Right atrium auricular region (tissue), 2 donors: ENCODE measurements at regions not wholly inside any gene's neighbourhood (a gene's known extent, or its start where the extent isn't known, plus 50 kb on each side); places are given as distances from the start of the nearest gene placed in this dataset.
"Not testable (repeated sequence)": the region's sequence is repeated elsewhere in the genome, so short reads cannot be mapped to it uniquely, and the experiment has no call there.

Experiments used
- DNase-seq: peaks from one replicate; pipeline ENCODE4 v3.0.0-alpha.2; 2019; ENCODE audit warnings: low spot score
- H3K27ac ChIP-seq, 2 donors: fragments of 200-600 bp; sonication (generic); 1 replicate in 1 of 2; 2 replicates in 1 of 2; pipeline ENCODE4 v1.5.1; 2016 to 2019
- H3K27me3 ChIP-seq, 2 donors: fragments of 200-600 bp; sonication (generic); one replicate each; pipeline versions ENCODE4 v1.5.1 to v1.6.0; 2017 to 2019
- H3K36me3 ChIP-seq: fragments of 200-600 bp; sonication (generic); one replicate; pipeline ENCODE4 v1.5.1; 2016
- H3K4me1 ChIP-seq, 2 donors: fragments of 200-600 bp; sonication (generic); one replicate each; pipeline versions ENCODE4 v1.5.1 to v1.6.0; 2017 to 2019
- H3K4me3 ChIP-seq, 2 donors: fragments of 200-600 bp; sonication (generic); 1 replicate in 1 of 2; 2 replicates in 1 of 2; pipeline ENCODE4 v1.5.1; 2017 to 2019; ENCODE audit warnings: mild to moderate bottlenecking in 1 of 2, moderate library complexity in 1 of 2
- H3K9me3 ChIP-seq, 2 donors: fragments of 200-600 bp; sonication (generic); one replicate each; pipeline ENCODE4 v1.5.1; 2019
- CTCF ChIP-seq, 2 donors: fragments of 200-600 bp; sonication (generic); IDR thresholded peaks; one replicate each; pipeline ENCODE4 v1.5.1; 2019; ENCODE audit warnings: antibody characterized with exemption in 2 of 2

- no peak for TF ChIP-seq CTCF (IDR thresholded peaks at IDR 0.05)
- Histone ChIP-seq H3K9me3 (no peaks in the 10 kb centered on the region), H3K27ac (no peak overlapping the region), H3K27me3 (no peaks in the 10 kb centered on the region), H3K36me3 (no peaks in the 10 kb centered on the region), H3K4me3 (no peak overlapping the region), H3K4me1 (no peaks in the 10 kb centered on the region)
- DNase-seq, result no peak
These were observed 103.5 kb upstream of the BOD1L1 start for GRCh38 chr4:13731019-13731418.

GRCh38 chr4:13733817-13734216 is 106.3 kb upstream of the BOD1L1 start:
- DNase-seq, result no peak
- H3K4me3 ChIP-seq, result no peak overlapping the region
- TF ChIP-seq CTCF (IDR thresholded peaks at IDR 0.05), result no peak
- H3K27ac ChIP-seq, result no peak overlapping the region
- H3K36me3 ChIP-seq, result no peaks in the 10 kb centered on the region
- H3K27me3 ChIP-seq, result no peaks in the 10 kb centered on the region
- no peaks in the 10 kb centered on the region for H3K4me1 ChIP-seq
- H3K9me3 ChIP-seq, result no peaks in the 10 kb centered on the region

- no peaks in the 10 kb centered on the region for H3K36me3 ChIP-seq
- H3K9me3 ChIP-seq, result no peaks in the 10 kb centered on the region
- no peak for DNase-seq
- no peaks in the 10 kb centered on the region for H3K27me3 ChIP-seq
- TF ChIP-seq CTCF (IDR thresholded peaks at IDR 0.05), result no peak
- H3K4me1 ChIP-seq, result no peaks in the 10 kb centered on the region
- no peak overlapping the region for H3K4me3 ChIP-seq
- no peak overlapping the region for H3K27ac ChIP-seq
These were observed 123.1 kb upstream of the BOD1L1 start for GRCh38 chr4:13750594-13750993.

GRCh38 chr4:13761581-13761980 is 134.1 kb upstream of the BOD1L1 start:
- H3K27ac ChIP-seq, DNase-seq, H3K9me3 ChIP-seq, H3K4me1 ChIP-seq, H3K4me3 ChIP-seq, H3K36me3 ChIP-seq, H3K27me3 ChIP-seq: not testable (repeated sequence)

- Histone ChIP-seq H3K27ac (no peak overlapping the region), H3K4me3 (no peak overlapping the region), H3K36me3 (no peaks in the 10 kb centered on the region), H3K4me1 (no peaks in the 10 kb centered on the region), H3K9me3 (no peaks in the 10 kb centered on the region), H3K27me3 (no peaks in the 10 kb centered on the region)
- DNase-seq, result no peak
- no peak for TF ChIP-seq CTCF (IDR thresholded peaks at IDR 0.05)
These were observed 134.6 kb upstream of the BOD1L1 start for GRCh38 chr4:13762130-13762529.

GRCh38 chr4:13763707-13764106 is 136.2 kb upstream of the BOD1L1 start:
- TF ChIP-seq CTCF (IDR thresholded peaks at IDR 0.05), result no peak
- Histone ChIP-seq H3K27ac (no peak overlapping the region), H3K27me3 (no peaks in the 10 kb centered on the region), H3K36me3 (no peaks in the 10 kb centered on the region), H3K4me1 (no peaks in the 10 kb centered on the region), H3K9me3 (no peaks in the 10 kb centered on the region), H3K4me3 (no peak overlapping the region)
- DNase-seq, result no peak
